DOHH2 (cell line): ENCODE measurements at regions not wholly inside any gene's neighbourhood (a gene's known extent, or its start where the extent isn't known, plus 50 kb on each side); places are given as distances from the start of the nearest gene placed in this dataset.

Source experiments
- H3F3A ChIP-seq: fragments of 200-600 bp; sonication (generic), shearing (Covaris generic); 2 replicates; pipeline ENCODE4 v1.6.0; 2016; ENCODE audit warnings: antibody characterized with exemption, mild to moderate bottlenecking; ENCODE audit not compliant: control insufficient read depth, insufficient read depth
- H3K27ac ChIP-seq: fragments of 200-600 bp; sonication (generic); 2 replicates; pipeline ENCODE4 v1.5.1; 2014; ENCODE audit warnings: low read depth, mild to moderate bottlenecking, low read length, moderate library complexity
- H3K27me3 ChIP-seq: fragments of 200-600 bp; sonication (generic); 2 replicates; pipeline ENCODE4 v1.6.1; 2014; ENCODE audit warnings: mild to moderate bottlenecking, low read length, mixed read lengths; ENCODE audit not compliant: control insufficient read depth
- H3K36me3 ChIP-seq: fragments of 200-600 bp; sonication (generic); 2 replicates; pipeline ENCODE4 v1.6.1; 2014; ENCODE audit warnings: mild to moderate bottlenecking, low read length, moderate library complexity, mixed read lengths; ENCODE audit not compliant: control insufficient read depth
- H3K4me1 ChIP-seq: fragments of 200-600 bp; sonication (generic); 2 replicates; pipeline ENCODE4 v1.6.1; 2014; ENCODE audit warnings: mild to moderate bottlenecking, low read length, mixed read lengths; ENCODE audit not compliant: control insufficient read depth
- H3K4me2 ChIP-seq: fragments of 200-600 bp; sonication (generic); 2 replicates; pipeline ENCODE4 v1.6.0; 2014; ENCODE audit warnings: mild to moderate bottlenecking, low read length, moderate library complexity
- H3K4me3 ChIP-seq: fragments of 200-600 bp; sonication (generic); 2 replicates; pipeline ENCODE4 v1.5.1; 2014; ENCODE audit warnings: mild to moderate bottlenecking, low read length, mixed read lengths
- H3K79me2 ChIP-seq: fragments of 200-600 bp; sonication (generic); 2 replicates; pipeline ENCODE4 v1.6.1; 2014; ENCODE audit warnings: mild to moderate bottlenecking, low read length, mixed read lengths; ENCODE audit not compliant: control insufficient read depth
- H3K9me2 ChIP-seq: fragments of 200-600 bp; sonication (generic); replicated peaks from 2 replicates; pipeline ENCODE4 v1.6.1; 2014; ENCODE audit warnings: mild to moderate bottlenecking, low read length, mixed read lengths; ENCODE audit not compliant: control insufficient read depth
- H3K9me3 ChIP-seq: fragments of 200-600 bp; sonication (generic); 2 replicates; pipeline ENCODE4 v1.6.1; 2014; ENCODE audit warnings: antibody characterized with exemption, low read length, mixed read lengths; ENCODE audit not compliant: control insufficient read depth, insufficient read depth
- H4K20me1 ChIP-seq: fragments of 200-600 bp; sonication (generic); 2 replicates; pipeline ENCODE4 v1.6.0; 2014; ENCODE audit warnings: low read depth, mild to moderate bottlenecking, antibody characterized with exemption, low read length, moderate library complexity; ENCODE audit not compliant: control insufficient read depth, insufficient read depth
- EZH2phosphoT487 ChIP-seq: fragments of 200-600 bp; sonication (generic); IDR thresholded peaks from 2 replicates; pipeline ENCODE4 v1.6.1; 2017; ENCODE audit warnings: borderline replicate concordance, mild to moderate bottlenecking, antibody characterized with exemption, low read length, moderate library complexity, mixed read lengths
- TF ChIP-seq, protein P1 (sequence below): fragments of 200-600 bp; sonication (generic); IDR thresholded peaks from one replicate; pipeline ENCODE4 v1.5.1; 2014; ENCODE audit warnings: antibody characterized with exemption, mild to moderate bottlenecking, low read depth, low read length; ENCODE audit not compliant: poor library complexity, severe bottlenecking

DNA sequence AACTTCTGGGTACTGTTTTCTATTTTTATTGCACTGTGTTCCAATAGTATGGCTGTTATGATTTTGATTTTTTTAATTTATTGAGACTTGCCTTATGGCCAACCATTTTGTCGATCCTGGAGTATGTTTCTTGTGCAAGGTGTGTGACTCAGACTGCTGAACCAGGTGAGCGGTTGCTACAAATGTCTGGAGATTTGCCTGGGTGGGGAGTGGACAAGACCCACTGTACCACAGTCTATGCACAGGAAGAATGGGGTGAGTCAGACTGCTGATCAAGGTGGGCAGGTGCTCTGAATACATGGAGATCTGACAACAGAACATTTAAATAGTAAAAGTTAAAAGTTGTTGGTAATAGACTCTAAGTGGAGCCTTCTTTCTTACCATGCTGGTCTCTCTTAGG lies 609.2 kb downstream of the CSNK1G3 start:
- Histone ChIP-seq H3K4me2 (no peak overlapping the region), H4K20me1 (no peaks in the 10 kb centered on the region), H3K4me3 (no peak overlapping the region)

DNA sequence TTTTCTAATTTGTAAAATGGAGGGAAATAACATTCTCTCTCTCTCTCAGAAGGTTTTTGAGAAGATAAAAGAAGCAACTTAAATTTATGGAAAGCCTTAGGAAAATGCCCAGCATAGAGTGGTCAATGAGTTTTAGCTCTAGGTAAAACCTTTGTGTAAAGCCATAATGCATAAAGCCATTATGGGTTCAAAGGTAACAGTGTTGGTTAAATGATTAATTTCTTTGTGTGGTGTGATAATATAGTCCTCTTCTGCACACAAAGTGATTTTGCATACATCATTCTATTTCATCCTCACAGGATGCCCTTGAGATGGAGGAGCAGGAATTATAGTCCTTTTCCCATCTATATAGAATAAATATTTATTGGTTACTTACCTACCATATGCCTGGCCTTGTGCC lies 602.9 kb downstream of the CSNK1G3 start:
- Histone ChIP-seq H3K36me3 (no peaks in the 10 kb centered on the region), H3K4me3 (no peak overlapping the region), H3K4me1 (no peaks in the 10 kb centered on the region), H3K27me3 (no peaks in the 10 kb centered on the region), H3K4me2 (no peak overlapping the region), H4K20me1 (no peaks in the 10 kb centered on the region), H3K9me2 (no peaks in the 10 kb centered on the region), H3K79me2 (no peaks in the 10 kb centered on the region), H3K27ac (no peak overlapping the region), H3F3A (no peaks in the 10 kb centered on the region), H3K9me3 (no peaks in the 10 kb centered on the region)
- TF ChIP-seq, protein P1, sequence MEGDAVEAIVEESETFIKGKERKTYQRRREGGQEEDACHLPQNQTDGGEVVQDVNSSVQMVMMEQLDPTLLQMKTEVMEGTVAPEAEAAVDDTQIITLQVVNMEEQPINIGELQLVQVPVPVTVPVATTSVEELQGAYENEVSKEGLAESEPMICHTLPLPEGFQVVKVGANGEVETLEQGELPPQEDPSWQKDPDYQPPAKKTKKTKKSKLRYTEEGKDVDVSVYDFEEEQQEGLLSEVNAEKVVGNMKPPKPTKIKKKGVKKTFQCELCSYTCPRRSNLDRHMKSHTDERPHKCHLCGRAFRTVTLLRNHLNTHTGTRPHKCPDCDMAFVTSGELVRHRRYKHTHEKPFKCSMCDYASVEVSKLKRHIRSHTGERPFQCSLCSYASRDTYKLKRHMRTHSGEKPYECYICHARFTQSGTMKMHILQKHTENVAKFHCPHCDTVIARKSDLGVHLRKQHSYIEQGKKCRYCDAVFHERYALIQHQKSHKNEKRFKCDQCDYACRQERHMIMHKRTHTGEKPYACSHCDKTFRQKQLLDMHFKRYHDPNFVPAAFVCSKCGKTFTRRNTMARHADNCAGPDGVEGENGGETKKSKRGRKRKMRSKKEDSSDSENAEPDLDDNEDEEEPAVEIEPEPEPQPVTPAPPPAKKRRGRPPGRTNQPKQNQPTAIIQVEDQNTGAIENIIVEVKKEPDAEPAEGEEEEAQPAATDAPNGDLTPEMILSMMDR: no peak

More for the DNA sequence above, 609.2 kb downstream of the CSNK1G3 start:
- H3K4me1 ChIP-seq: peaks cover 15% of the 10 kb centered on the region
- H3K79me2 ChIP-seq: no peaks in the 10 kb centered on the region
- TF ChIP-seq, protein P1: no peak
- TF ChIP-seq EZH2phosphoT487: no peak
- no peaks in the 10 kb centered on the region for H3K36me3 ChIP-seq
- H3F3A ChIP-seq: no peaks in the 10 kb centered on the region
- H3K27me3 ChIP-seq: no peaks in the 10 kb centered on the region
- no peaks in the 10 kb centered on the region for H3K9me2 ChIP-seq
- H3K27ac ChIP-seq: no peak overlapping the region
- no peaks in the 10 kb centered on the region for H3K9me3 ChIP-seq

DNA sequence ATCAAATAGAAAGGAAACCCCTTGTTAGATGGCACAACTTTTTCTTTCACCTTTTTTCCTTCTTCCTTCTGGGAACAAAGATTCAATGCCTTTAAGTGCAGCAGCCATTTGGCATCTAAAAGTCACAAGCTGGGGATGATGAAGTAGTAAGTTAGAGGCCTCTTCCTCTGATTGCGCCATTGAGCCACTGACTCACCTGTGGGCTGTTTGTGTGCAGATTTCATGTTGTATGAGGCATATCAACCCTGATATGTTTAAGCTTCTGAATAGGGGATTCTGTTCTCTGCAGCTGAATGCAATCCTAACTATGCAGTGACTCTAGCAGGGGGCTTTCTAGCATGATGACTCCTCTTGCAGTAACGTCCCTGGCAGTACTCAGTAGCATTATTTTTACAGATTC lies 599.9 kb downstream of the CSNK1G3 start:
- Histone ChIP-seq H3K27me3 (no peaks in the 10 kb centered on the region), H3K27ac (no peak overlapping the region)

More for the DNA sequence above, 599.9 kb downstream of the CSNK1G3 start:
- Histone ChIP-seq H4K20me1 (no peaks in the 10 kb centered on the region), H3F3A (no peaks in the 10 kb centered on the region), H3K4me1 (no peaks in the 10 kb centered on the region), H3K9me3 (no peaks in the 10 kb centered on the region), H3K36me3 (no peaks in the 10 kb centered on the region), H3K79me2 (no peaks in the 10 kb centered on the region), H3K4me3 (no peak overlapping the region), H3K9me2 (no peaks in the 10 kb centered on the region), H3K4me2 (no peak overlapping the region)
- TF ChIP-seq, protein P1: no peak
- no peak for TF ChIP-seq EZH2phosphoT487
